Gastroesophageal sphincter (tissue), 3 donors: ENCODE measurements at regions not wholly inside any gene's neighbourhood (a gene's known extent, or its start where the extent isn't known, plus 50 kb on each side); places are given as distances from the start of the nearest gene placed in this dataset.

Experiments
- EP300 ChIP-seq: sonication (generic); formaldehyde crosslinking; IDR thresholded peaks from one replicate; pipeline ENCODE4 v1.6.1; 2017; ENCODE audit warnings: antibody characterized with exemption, mild to moderate bottlenecking
- POLR2A ChIP-seq, 2 donors: fragments of 450-650 bp; IDR thresholded peaks; one replicate each; pipeline ENCODE4 v1.6.1; 2017; ENCODE audit warnings: antibody characterized with exemption in 2 of 2, mild to moderate bottlenecking in 2 of 2, moderate library complexity in 1 of 2
- TF ChIP-seq, protein P1 (sequence below), 4 experiments: fragments of 200-600 bp in 2 of 4; fragments of 450-650 bp in 2 of 4; sonication (generic) in 1 of 4; IDR thresholded peaks; one replicate each; pipeline ENCODE4 v1.5.1; 2017 to 2019; ENCODE audit warnings: antibody characterized with exemption in 4 of 4, mild to moderate bottlenecking in 2 of 4, moderate library complexity in 2 of 4

DNA sequence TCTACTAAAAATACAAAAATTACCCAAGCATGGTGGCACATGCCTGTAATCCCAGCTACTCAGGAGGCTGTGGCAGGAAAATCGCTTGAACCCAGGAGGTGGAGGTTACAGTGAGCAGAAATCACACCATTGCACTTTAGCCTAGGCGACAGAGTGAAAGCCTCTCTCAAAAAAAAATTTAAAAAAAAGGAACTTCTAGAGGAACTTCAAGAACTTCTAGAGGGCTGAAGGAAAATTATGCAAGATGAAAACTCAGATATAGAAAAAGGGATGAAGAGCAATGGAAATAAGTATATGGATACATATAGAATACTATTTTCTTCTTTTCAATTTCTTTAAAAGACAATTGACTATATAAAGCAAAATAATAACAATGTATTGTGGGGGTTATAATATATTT lies 51.2 kb upstream of the PRR5 start:
- TF ChIP-seq POLR2A (IDR thresholded peaks at IDR 0.05) = no peak
- TF ChIP-seq, protein P1, sequence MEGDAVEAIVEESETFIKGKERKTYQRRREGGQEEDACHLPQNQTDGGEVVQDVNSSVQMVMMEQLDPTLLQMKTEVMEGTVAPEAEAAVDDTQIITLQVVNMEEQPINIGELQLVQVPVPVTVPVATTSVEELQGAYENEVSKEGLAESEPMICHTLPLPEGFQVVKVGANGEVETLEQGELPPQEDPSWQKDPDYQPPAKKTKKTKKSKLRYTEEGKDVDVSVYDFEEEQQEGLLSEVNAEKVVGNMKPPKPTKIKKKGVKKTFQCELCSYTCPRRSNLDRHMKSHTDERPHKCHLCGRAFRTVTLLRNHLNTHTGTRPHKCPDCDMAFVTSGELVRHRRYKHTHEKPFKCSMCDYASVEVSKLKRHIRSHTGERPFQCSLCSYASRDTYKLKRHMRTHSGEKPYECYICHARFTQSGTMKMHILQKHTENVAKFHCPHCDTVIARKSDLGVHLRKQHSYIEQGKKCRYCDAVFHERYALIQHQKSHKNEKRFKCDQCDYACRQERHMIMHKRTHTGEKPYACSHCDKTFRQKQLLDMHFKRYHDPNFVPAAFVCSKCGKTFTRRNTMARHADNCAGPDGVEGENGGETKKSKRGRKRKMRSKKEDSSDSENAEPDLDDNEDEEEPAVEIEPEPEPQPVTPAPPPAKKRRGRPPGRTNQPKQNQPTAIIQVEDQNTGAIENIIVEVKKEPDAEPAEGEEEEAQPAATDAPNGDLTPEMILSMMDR (IDR thresholded peaks at IDR 0.05) = no peak
- no peak for TF ChIP-seq EP300
